ENCODE measurements at regions not wholly inside any gene's neighbourhood (a gene's known extent, or its start where the extent isn't known, plus 50 kb on each side); places are given as distances from the start of the nearest gene placed in this dataset.

GRCh38 chr3:106805625-106806024 lies 571.6 kb upstream of the CCDC54 start:
- no peak for DNase-seq

GRCh38 chr3:106806964-106807363 lies 570.3 kb upstream of the CCDC54 start:
- no peak for DNase-seq

DNA sequence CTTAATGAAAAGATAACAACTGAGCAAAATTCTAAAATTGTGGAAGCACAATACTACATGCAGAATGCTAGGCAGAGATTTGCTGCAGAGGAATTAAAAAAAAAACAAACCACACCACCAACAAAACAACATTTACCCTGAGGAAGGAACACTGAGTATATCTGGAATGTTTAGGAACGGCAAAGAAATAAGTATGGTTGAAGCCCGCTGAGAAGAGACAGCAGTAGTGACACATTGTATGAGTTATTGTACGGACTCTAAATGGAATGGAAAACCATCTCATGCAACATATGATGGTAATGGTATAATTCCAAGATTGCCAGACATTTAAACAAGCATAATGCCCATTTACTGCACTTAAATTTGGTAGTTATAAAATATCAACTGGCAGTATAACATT lies 568.2 kb upstream of the CCDC54 start:
- no peak for DNase-seq

- no peak for DNase-seq
These were observed 567.5 kb upstream of the CCDC54 start for GRCh38 chr3:106809623-106810299.

- no peak for DNase-seq
These were observed 566.9 kb upstream of the CCDC54 start for GRCh38 chr3:106810300-106810875.

- no peak for DNase-seq
These were observed 565.9 kb upstream of the CCDC54 start for GRCh38 chr3:106811376-106811775.

DNA sequence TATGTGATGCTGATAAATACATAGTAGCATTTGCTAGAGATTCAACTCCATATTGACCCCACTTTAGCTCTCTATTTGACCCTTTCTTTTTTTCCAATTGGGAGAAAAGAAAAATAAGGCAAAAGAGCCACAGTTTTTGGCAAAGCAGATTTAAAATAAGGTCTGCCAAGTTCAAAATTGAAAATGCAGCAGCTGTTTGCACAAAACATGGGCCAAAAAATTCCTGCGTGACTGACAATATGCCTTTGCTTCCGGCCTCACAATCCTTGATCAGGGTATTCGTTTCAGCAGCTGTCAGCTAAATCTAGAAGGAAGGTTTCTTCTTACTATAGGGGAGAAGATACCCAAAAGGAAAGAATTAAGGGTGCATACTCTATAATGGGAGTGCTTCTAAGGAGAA lies 563.5 kb upstream of the CCDC54 start:
- no peak for DNase-seq

GRCh38 chr3:106814231-106814630 lies 563.0 kb upstream of the CCDC54 start:
- no peak for DNase-seq

- DNase-seq: no peak
These were observed 560.4 kb upstream of the CCDC54 start for GRCh38 chr3:106816838-106817237.

GRCh38 chr3:106817706-106818105 lies 559.5 kb upstream of the CCDC54 start:
- no peak for DNase-seq

DNA sequence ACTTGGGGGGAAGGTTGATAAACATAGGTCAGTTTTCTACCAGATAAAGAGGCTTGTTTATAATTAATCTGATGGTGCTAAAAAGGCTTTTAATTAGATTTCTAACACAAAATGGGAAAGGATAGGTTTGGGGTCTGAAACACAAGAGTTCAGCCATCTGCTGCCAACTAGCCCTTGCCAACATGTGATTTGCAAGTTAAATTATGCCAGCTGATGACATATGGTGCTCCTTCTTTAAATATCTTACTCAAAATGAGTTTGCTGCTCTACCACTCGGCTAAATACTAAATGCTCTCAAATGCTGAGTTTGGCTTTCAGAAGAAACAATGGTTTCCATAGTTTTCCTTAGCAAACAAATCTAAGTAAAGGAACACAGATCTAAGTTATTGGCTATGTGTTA lies 557.8 kb upstream of the CCDC54 start:
- DNase-seq: no peak

DNA sequence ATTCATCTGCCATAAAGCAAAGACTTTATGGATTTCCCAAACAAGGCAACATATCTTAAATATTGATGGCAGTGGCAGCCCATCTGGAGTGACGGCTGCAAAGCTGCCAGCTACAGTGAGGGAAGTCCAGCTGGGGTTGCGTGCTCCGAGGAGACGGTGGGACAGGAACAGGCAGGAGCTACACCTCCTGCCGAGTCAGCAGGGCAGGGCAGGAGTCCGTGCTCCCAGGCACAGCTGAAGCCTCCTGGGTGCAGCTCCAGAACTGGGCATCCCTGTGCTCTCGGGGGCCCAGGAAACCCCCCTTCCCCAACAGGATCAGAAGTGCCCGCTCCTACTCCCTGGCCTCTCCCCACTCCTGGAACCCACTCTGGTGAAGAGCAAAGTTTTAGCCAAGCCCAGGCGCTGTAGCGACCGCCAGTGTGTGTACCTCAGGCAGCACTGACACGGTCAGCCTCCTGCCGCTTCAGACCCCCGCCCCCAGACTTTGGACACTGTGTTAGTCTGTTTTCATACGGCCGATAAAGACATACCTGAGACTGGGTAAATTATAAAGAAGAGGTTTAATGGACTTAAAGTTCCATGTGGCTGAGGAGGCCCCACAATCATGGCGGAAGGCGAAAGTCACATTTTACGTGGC lies 556.4 kb upstream of the CCDC54 start:
- DNase-seq: no peak

GRCh38 chr3:106821801-106822200 lies 555.4 kb upstream of the CCDC54 start:
- DNase-seq: no peak

DNA sequence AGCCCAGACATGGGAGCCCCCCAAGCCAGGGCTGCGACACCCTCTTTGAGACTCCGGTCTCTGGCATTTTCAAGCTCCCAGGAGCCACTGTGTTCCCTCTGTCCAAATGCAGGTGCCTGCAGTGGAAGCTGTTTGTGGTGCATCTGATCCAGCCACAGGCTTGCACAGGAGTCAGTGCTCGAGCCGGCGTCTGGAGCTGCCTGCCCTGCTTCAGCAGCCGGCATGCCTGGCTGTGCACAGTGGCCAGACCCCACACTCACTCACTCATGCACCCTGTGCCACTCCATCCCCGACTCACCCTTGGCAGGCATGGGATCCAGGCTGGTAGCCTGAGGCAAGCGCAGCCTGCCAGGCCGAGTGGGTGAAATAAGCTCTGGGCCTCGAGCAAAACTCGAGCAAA lies 555.0 kb upstream of the CCDC54 start:
- DNase-seq: no peak

GRCh38 chr3:106823701-106824100 lies 553.5 kb upstream of the CCDC54 start:
- DNase-seq: no peak

GRCh38 chr3:106824856-106825255 lies 552.4 kb upstream of the CCDC54 start:
- DNase-seq: peak in 1 of 2 experiments; percentile 8

DNA sequence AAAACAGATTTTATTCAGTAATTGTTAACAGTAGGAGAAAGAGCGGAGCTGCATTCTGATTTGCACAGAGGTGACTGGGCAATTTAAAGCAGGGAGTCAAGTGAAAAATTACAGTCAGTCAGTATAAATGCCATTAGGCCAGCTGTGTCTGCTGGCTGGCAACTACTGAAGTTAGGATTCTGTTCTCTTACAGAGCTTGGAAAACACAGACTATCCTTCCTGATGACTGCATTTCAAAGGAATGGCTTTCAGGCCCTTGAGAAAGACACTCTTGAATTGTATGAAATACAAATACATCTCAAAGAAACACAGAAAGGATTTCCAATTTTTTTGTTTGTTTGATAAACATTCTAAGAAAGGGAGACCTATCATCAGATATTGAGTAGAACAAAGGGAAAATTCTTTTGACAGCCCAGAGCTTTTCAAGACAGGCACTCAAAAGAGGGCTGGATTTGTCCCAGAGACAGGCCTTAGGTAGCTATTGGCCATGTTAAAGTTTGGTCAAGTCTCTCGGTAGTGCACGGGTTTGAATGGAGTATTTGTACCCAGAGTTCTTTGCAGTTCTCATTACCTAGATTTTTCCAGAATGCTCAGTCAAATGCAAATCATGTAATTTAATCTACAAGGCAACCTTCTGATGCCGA lies 551.2 kb upstream of the CCDC54 start:
- no peak for DNase-seq

GRCh38 chr3:106826791-106827311 lies 550.4 kb upstream of the CCDC54 start:
- DNase-seq: no peak

GRCh38 chr3:106827515-106828213 lies 549.6 kb upstream of the CCDC54 start:
- no peak for DNase-seq

DNA sequence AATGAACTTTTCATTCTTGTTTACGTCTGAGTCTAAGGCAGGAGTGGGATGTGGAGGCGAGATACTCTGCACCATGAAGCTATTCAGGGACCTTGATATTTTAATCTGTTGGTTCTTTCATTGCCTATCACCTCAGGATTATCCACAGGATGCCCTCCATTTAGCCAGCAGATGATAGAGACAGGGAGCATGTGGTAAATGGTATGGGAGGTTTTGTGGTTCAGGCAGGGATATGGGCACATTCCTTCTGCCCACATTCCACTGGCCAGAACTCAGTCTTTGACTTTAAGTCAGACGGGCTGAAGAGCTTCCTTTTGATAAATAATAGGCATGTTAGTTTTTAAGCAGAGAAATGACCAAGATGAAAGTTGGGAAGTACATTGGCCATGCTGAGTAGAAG lies 548.0 kb upstream of the CCDC54 start:
- no peak for DNase-seq

- DNase-seq: no peak
These were observed 546.9 kb upstream of the CCDC54 start for GRCh38 chr3:106830334-106830733.

GRCh38 chr3:106836906-106837305 lies 540.3 kb upstream of the CCDC54 start:
- no peak for DNase-seq

DNA sequence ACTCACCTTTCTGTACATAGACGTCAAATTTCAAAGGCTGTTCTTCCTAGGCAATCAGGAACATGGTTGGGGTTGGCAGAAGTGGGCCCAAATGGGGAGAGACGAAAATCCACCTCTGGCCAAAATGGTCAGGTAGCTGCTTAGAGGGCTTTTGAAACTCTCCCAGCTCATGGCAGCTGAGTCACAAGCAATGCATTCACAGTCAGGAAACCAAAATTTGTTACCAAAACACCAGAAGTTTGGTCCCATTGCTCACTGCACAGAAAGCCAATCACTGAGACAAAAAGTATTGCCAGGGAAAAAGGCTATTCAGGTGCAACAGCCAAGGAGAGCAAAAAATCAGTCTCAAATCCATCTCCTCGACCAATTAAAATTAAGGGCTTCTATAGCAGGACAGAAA lies 539.6 kb upstream of the CCDC54 start:
- no peak for DNase-seq

All from SW 1271 (cell line).